ENCODE measurements at regions not wholly inside any gene's neighbourhood (a gene's known extent, or its start where the extent isn't known, plus 50 kb on each side); places are given as distances from the start of the nearest gene placed in this dataset.

DNA sequence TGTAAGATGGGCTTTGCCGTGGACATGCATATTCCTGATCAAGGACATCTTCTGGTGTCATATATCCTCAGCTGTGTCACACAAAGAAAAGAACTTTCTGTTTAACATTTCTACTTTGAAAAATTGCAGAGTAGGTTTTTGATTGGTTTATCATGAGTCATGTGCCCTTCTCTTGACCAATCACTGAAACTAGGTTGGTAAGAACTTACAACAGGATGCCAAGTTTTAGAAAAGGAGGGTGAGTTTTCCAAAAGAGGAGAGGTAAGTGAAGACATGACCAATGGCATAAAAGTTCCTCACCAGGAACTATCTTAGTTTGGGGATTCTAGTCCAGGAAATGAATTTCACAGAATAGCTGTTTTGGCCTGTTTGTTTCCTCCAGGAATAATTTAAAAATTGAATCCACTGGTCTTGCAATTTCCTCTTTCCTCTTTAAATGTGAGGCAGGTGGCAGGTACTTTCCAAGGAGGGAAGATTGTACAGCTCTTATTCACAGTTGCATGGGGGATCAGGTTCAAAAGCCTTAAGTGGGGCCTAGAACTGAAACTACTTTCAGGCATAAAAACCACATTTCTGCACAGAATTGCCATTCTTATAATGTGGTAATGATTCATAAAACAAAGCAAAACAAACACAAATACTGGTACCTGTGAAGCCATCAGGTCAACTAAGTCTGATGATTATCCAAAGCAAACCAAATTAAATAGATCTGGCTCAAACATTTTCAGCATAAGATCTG lies 1114.5 kb upstream of the LCORL start:
- TF ChIP-seq, protein P1, sequence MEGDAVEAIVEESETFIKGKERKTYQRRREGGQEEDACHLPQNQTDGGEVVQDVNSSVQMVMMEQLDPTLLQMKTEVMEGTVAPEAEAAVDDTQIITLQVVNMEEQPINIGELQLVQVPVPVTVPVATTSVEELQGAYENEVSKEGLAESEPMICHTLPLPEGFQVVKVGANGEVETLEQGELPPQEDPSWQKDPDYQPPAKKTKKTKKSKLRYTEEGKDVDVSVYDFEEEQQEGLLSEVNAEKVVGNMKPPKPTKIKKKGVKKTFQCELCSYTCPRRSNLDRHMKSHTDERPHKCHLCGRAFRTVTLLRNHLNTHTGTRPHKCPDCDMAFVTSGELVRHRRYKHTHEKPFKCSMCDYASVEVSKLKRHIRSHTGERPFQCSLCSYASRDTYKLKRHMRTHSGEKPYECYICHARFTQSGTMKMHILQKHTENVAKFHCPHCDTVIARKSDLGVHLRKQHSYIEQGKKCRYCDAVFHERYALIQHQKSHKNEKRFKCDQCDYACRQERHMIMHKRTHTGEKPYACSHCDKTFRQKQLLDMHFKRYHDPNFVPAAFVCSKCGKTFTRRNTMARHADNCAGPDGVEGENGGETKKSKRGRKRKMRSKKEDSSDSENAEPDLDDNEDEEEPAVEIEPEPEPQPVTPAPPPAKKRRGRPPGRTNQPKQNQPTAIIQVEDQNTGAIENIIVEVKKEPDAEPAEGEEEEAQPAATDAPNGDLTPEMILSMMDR (conservative IDR thresholded peaks at IDR 0.05 in 1 of 2, IDR thresholded peaks at IDR 0.05 in 1 of 2; ENCODE audit: extremely low read depth in 1 of 2, insufficient read depth in 1 of 2, low read depth in 1 of 2, low read length in 2 of 2), result no peak
- TF ChIP-seq EZH2 (IDR thresholded peaks at IDR 0.05; ENCODE audit: borderline replicate concordance, low read length), result no peak
